ENCODE measurements at regions not wholly inside any gene's neighbourhood (a gene's known extent, or its start where the extent isn't known, plus 50 kb on each side); places are given as distances from the start of the nearest gene placed in this dataset.

GRCh38 chr2:166802475-166802874 lies 85.8 kb upstream of the XIRP2 start:
- intact Hi-C loops (cut with micrococcal nuclease; ENCODE audit: unreplicated experiment), result no loop called here
- Histone ChIP-seq H3K27me3 (replicated peaks; ENCODE audit: insufficient read depth, low read depth, low read length, poor library complexity) (no peaks in the 10 kb centered on the region), H3K27ac (ENCODE audit: low read depth, low read length, poor library complexity, severe bottlenecking) (no peak overlapping the region), H3K4me1 (ENCODE audit: insufficient read depth, low read length, poor library complexity, severe bottlenecking) (no peaks in the 10 kb centered on the region), H3K36me3 (ENCODE audit: insufficient read depth, low read length, poor library complexity, severe bottlenecking) (no peaks in the 10 kb centered on the region), H3K9me3 (ENCODE audit: low read depth, low read length, poor library complexity, severe bottlenecking) (no peaks in the 10 kb centered on the region), H3K4me3 (ENCODE audit: low read depth, low read length, poor library complexity, severe bottlenecking) (no peak overlapping the region)
- ChIA-PET POLR2A (ENCODE audit: low non-redundant PET) (no interaction called here), CTCF (no interaction called here)
- DNase-seq (ENCODE audit: low spot score), result no peak
- BruUV-seq (replicated peaks), result no TSS peak
- no peak for TF ChIP-seq EZH2 (IDR thresholded peaks at IDR 0.05; ENCODE audit: borderline replicate concordance, low read depth, low read length, poor library complexity, severe bottlenecking)
- TF ChIP-seq, protein P1, sequence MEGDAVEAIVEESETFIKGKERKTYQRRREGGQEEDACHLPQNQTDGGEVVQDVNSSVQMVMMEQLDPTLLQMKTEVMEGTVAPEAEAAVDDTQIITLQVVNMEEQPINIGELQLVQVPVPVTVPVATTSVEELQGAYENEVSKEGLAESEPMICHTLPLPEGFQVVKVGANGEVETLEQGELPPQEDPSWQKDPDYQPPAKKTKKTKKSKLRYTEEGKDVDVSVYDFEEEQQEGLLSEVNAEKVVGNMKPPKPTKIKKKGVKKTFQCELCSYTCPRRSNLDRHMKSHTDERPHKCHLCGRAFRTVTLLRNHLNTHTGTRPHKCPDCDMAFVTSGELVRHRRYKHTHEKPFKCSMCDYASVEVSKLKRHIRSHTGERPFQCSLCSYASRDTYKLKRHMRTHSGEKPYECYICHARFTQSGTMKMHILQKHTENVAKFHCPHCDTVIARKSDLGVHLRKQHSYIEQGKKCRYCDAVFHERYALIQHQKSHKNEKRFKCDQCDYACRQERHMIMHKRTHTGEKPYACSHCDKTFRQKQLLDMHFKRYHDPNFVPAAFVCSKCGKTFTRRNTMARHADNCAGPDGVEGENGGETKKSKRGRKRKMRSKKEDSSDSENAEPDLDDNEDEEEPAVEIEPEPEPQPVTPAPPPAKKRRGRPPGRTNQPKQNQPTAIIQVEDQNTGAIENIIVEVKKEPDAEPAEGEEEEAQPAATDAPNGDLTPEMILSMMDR (conservative IDR thresholded peaks at IDR 0.05; ENCODE audit: low read depth, low read length), result no peak

DNA sequence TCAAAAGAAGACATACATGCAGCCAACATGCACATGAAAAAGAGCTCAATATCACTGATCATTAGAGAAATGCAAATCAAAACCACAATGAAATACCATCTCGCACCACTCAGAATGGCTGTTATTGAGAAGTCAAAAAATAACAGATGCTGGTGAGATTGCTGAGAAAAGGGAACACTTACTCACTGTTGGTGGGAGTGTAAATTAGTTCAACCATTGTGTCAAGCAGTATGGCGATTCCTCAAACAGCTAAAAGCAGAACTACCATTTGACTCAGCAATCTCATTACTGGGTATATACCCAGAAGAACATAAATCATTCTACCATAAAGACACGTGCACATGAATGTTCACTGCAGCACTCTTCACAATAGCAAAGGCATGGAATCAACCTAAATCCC lies 95.5 kb upstream of the XIRP2 start:
- POLR2A ChIA-PET (ENCODE audit: low non-redundant PET), result no interaction called here
- no peak for TF ChIP-seq EZH2 (IDR thresholded peaks at IDR 0.05; ENCODE audit: borderline replicate concordance, low read depth, low read length, poor library complexity, severe bottlenecking)
- TF ChIP-seq, protein P1 (conservative IDR thresholded peaks at IDR 0.05; ENCODE audit: low read depth, low read length), result no peak
- Histone ChIP-seq H3K4me1 (ENCODE audit: insufficient read depth, low read length, poor library complexity, severe bottlenecking) (no peaks in the 10 kb centered on the region), H3K27me3 (replicated peaks; ENCODE audit: insufficient read depth, low read depth, low read length, poor library complexity) (no peaks in the 10 kb centered on the region), H3K27ac (ENCODE audit: low read depth, low read length, poor library complexity, severe bottlenecking) (no peak overlapping the region), H3K9me3 (ENCODE audit: low read depth, low read length, poor library complexity, severe bottlenecking) (no peaks in the 10 kb centered on the region), H3K4me3 (ENCODE audit: low read depth, low read length, poor library complexity, severe bottlenecking) (no peak overlapping the region), H3K36me3 (ENCODE audit: insufficient read depth, low read length, poor library complexity, severe bottlenecking) (no peaks in the 10 kb centered on the region)
- no peak for DNase-seq (ENCODE audit: low spot score)
- BruUV-seq (replicated peaks), result no TSS peak
- intact Hi-C loops (cut with micrococcal nuclease; ENCODE audit: unreplicated experiment), result no loop called here
- CTCF ChIA-PET, result no interaction called here

DNA sequence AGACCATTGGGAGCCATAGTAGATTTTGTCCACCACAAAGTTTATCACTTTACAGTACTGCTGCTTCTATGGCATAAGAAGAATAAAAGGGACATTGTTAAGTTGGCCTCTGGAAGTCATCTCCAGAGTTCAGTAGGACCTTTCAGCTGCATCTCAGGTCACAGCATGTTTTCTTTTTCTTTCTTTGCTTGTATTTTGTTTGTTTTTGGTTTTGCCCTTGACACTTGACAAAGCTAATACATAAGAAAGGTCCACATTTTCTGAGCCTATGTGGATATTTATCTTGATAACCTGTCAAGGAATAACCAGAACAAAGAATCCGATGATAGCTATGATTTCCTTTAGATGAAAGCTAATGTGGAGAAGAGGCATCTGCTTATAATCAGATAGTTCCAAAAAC lies 101.6 kb upstream of the XIRP2 start:
- ChIA-PET CTCF (no interaction called here), POLR2A (ENCODE audit: low non-redundant PET) (no interaction called here)
- TF ChIP-seq, protein P1 (conservative IDR thresholded peaks at IDR 0.05; ENCODE audit: low read depth, low read length), result no peak
- TF ChIP-seq EZH2 (IDR thresholded peaks at IDR 0.05; ENCODE audit: borderline replicate concordance, low read depth, low read length, poor library complexity, severe bottlenecking), result no peak

More for the DNA sequence above, 101.6 kb upstream of the XIRP2 start:
- Histone ChIP-seq H3K27me3 (replicated peaks; ENCODE audit: insufficient read depth, low read depth, low read length, poor library complexity) (no peaks in the 10 kb centered on the region), H3K4me1 (ENCODE audit: insufficient read depth, low read length, poor library complexity, severe bottlenecking) (no peaks in the 10 kb centered on the region), H3K4me3 (ENCODE audit: low read depth, low read length, poor library complexity, severe bottlenecking) (no peak overlapping the region), H3K27ac (ENCODE audit: low read depth, low read length, poor library complexity, severe bottlenecking) (no peak overlapping the region), H3K36me3 (ENCODE audit: insufficient read depth, low read length, poor library complexity, severe bottlenecking) (no peaks in the 10 kb centered on the region), H3K9me3 (ENCODE audit: low read depth, low read length, poor library complexity, severe bottlenecking) (no peaks in the 10 kb centered on the region)
- no peak for DNase-seq (ENCODE audit: low spot score)
- intact Hi-C loops (cut with micrococcal nuclease; ENCODE audit: unreplicated experiment), result no loop called here
- BruUV-seq (replicated peaks), result no TSS peak
